Tibial artery (tissue), 4 donors: ENCODE measurements at regions not wholly inside any gene's neighbourhood (a gene's known extent, or its start where the extent isn't known, plus 50 kb on each side); places are given as distances from the start of the nearest gene placed in this dataset.
"Not testable (repeated sequence)": the region's sequence is repeated elsewhere in the genome, so short reads cannot be mapped to it uniquely, and the experiment has no call there.

Source experiments
- DNase-seq, 2 donors: peaks; one replicate each; pipeline ENCODE4 v3.0.0-alpha.2; 2019
- H3K27ac ChIP-seq, 2 donors: fragments of 200-600 bp; sonication (generic) in 1 of 2; 1 replicate in 1 of 2; 2 replicates in 1 of 2; pipeline ENCODE4 v1.5.1; 2018 to 2019; ENCODE audit warnings: mild to moderate bottlenecking in 1 of 2
- H3K27me3 ChIP-seq, 2 donors: fragments of 200-600 bp; sonication (generic) in 1 of 2; one replicate each; pipeline versions ENCODE4 v1.5.1 to v1.6.0; 2016 to 2019
- H3K36me3 ChIP-seq, 3 donors: fragments of 200-600 bp; sonication (generic) in 2 of 3; one replicate each; pipeline ENCODE4 v1.5.1; 2016 to 2019; ENCODE audit warnings: mild to moderate bottlenecking in 2 of 3
- H3K4me1 ChIP-seq, 4 donors: fragments of 200-600 bp; sonication (generic) in 2 of 4; 1 replicate in 3 of 4; 2 replicates in 1 of 4; pipeline ENCODE4 v1.5.1; 2016 to 2019
- H3K4me3 ChIP-seq, 2 donors: fragments of 200-600 bp; sonication (generic) in 1 of 2; 1 replicate in 1 of 2; 2 replicates in 1 of 2; pipeline ENCODE4 v1.5.1; 2018 to 2019; ENCODE audit warnings: mild to moderate bottlenecking in 2 of 2
- H3K9me3 ChIP-seq, 3 donors: fragments of 200-600 bp; sonication (generic) in 1 of 3; one replicate each; pipeline ENCODE4 v1.5.1; 2016 to 2019
- CTCF ChIP-seq, 2 experiments: fragments of 200-600 bp in 1 of 2; fragments of 450-650 bp in 1 of 2; IDR thresholded peaks; one replicate each; pipeline ENCODE4 v1.5.1; 2017 to 2019; ENCODE audit warnings: antibody characterized with exemption in 2 of 2, mild to moderate bottlenecking in 1 of 2, moderate library complexity in 1 of 2
- intact Hi-C: fragments of 100-400 bp; cut with DNase I; formaldehyde crosslinking; loops from one replicate; pipeline ENCODE4 v1.15.0; 2023; ENCODE audit warnings: low total_unique reads

- no peak for TF ChIP-seq CTCF (IDR thresholded peaks at IDR 0.05)
- H3K27ac ChIP-seq, result no peak overlapping the region
- peaks cover 0 to 9% (median 0%) of the 10 kb centered on the region in 4 donors for H3K4me1 ChIP-seq
- no peaks in the 10 kb centered on the region for H3K36me3 ChIP-seq
- no peak for DNase-seq
- no peak overlapping the region for H3K4me3 ChIP-seq
- no peaks in the 10 kb centered on the region for H3K27me3 ChIP-seq
- intact Hi-C loops, result no loop called here
- H3K9me3 ChIP-seq, result no peaks in the 10 kb centered on the region
These were observed 731.1 kb upstream of the DIAPH2 start for GRCh38 chrX:95953564-95953963.

DNA sequence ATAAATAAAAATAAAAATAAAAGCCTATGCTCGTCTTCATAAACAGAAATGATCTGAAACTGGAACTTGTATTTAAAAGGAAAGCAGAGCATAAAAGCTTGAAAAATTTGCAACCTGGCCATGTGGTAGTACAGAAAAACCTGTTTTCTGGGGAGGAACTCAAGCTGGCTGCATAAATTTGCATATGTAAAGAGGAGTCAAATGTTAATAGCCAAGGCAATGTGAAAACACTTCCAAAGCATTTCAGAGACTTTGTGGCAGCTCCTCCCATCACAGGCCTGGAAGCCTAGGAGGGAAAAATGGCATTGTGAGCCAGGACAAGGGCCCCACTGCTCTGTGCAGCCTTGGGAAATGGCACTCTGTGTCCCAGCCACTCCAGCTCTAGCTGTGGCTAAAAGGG, 727.9 kb upstream of the DIAPH2 start:
- no peak overlapping the region for H3K27ac ChIP-seq
- intact Hi-C loops, result no loop called here
- no peaks in the 10 kb centered on the region for H3K9me3 ChIP-seq
- no peak for DNase-seq
- no peaks in the 10 kb centered on the region for H3K27me3 ChIP-seq
- no peak for TF ChIP-seq CTCF (IDR thresholded peaks at IDR 0.05)
- peaks cover 0 to 9% (median 0%) of the 10 kb centered on the region in 4 donors for H3K4me1 ChIP-seq
- no peaks in the 10 kb centered on the region for H3K36me3 ChIP-seq
- no peak overlapping the region for H3K4me3 ChIP-seq

GRCh38 chrX:95973456-95974095, 711.1 kb upstream of the DIAPH2 start:
- intact Hi-C loops, H3K27me3 ChIP-seq, DNase-seq, H3K36me3 ChIP-seq, H3K4me3 ChIP-seq, H3K27ac ChIP-seq, H3K4me1 ChIP-seq, H3K9me3 ChIP-seq: not testable (repeated sequence)

DNA sequence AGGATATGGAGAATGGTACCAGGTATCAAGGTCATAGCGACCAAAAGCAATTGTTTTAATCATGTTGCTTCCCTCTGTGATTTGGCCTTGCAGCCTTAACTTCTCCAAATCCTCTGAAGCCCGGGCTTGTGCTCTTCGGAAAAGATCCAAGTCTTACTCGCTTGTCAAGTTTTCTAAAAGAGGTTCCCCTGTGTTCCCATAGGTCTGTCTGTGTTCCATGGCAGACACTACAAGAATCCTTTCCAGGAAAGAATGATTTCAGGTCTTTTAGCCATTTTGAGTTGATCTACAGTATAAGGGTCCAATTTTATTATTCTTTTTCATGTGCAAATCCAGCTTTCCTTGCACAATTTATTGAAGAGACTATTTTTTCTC, 710.6 kb upstream of the DIAPH2 start:
- TF ChIP-seq CTCF (IDR thresholded peaks at IDR 0.05), result no peak
- intact Hi-C loops, result no loop called here
- Histone ChIP-seq H3K4me3 (no peak overlapping the region), H3K27me3 (no peaks in the 10 kb centered on the region), H3K36me3 (no peaks in the 10 kb centered on the region), H3K4me1 (no peaks in the 10 kb centered on the region), H3K27ac (no peak overlapping the region), H3K9me3 (no peaks in the 10 kb centered on the region)
- DNase-seq, result no peak

DNA sequence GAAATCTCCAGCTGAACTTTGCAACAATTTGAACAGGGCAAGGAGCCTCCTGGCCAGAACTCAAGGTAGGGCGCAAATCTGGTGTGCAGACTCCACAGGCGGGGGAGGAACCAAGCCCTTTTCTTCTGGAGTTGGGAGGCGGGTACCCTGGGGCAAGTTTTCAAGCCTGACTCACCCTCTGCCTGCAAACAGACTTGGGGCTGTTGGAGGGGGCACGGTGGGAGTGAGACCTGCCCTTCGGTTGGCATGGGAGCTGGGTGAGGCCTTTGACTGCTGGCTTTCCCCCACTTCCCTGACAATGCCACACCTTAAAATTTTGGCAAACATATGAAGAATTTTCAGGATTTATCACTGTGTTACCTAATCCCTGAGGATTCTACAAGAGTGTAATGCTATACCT, 709.8 kb upstream of the DIAPH2 start:
- no peaks in the 10 kb centered on the region for H3K4me1 ChIP-seq
- no peaks in the 10 kb centered on the region for H3K27me3 ChIP-seq
- H3K36me3 ChIP-seq, result no peaks in the 10 kb centered on the region
- H3K9me3 ChIP-seq, result peaks cover 0 to under 1% (median 0%) of the 10 kb centered on the region in 3 donors
- intact Hi-C loops, result no loop called here
- H3K4me3 ChIP-seq, result no peak overlapping the region
- H3K27ac ChIP-seq, result no peak overlapping the region
- no peak for TF ChIP-seq CTCF (IDR thresholded peaks at IDR 0.05)
- DNase-seq, result no peak

DNA sequence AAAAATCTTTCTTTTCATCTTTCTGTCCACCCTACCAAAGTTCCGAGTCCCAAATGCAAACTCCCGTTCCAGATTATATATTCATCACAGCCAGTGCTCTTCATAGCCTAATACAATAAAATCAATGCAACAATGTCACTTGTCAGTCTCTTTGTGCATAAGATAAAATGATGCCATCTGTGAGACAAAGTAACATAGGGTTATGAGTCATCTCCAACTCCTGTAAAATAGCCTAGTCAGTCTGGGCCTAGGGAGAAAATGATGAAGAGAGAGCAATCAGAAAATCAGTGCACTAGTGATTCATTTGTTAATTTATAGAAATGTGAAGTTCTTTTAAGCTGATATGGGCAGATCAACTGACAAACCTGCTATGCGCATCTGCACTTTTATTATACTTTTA, 689.1 kb upstream of the DIAPH2 start:
- intact Hi-C loops, result no loop called here
- no peaks in the 10 kb centered on the region for H3K36me3 ChIP-seq

More for the DNA sequence above, 689.1 kb upstream of the DIAPH2 start:
- no peak for TF ChIP-seq CTCF (IDR thresholded peaks at IDR 0.05)
- Histone ChIP-seq H3K4me3 (no peak overlapping the region), H3K27me3 (no peaks in the 10 kb centered on the region), H3K4me1 (no peaks in the 10 kb centered on the region), H3K27ac (no peak overlapping the region), H3K9me3 (no peaks in the 10 kb centered on the region)
- no peak for DNase-seq
